ENCODE measurements at regions not wholly inside any gene's neighbourhood (a gene's known extent, or its start where the extent isn't known, plus 50 kb on each side); places are given as distances from the start of the nearest gene placed in this dataset.

DNA sequence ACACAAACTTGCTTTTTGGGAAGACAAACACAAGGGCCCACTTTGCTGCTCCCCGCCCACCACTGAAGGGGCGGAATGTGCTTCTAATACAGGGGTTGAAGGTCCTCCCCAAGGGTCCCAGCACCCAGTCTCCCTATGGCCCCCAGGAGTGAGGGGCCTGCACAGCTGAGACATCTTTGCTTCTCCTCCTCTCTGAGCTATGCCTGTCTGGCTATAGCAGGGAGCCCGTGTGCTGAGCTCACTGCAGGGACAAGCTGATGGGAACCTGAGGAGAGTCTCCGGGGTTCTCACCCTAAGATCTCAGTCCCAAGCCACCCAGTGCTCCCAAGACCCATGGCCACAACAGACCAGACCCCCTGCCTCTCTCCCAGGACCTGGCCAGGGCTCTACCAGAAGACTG, 61.1 kb upstream of the ACAN start:
- TF ChIP-seq CTCF (IDR thresholded peaks at IDR 0.05) = no peak
- no peak for TF ChIP-seq POLR2A (IDR thresholded peaks at IDR 0.05)
